Kidney epithelial cell (primary cell): ENCODE measurements at regions not wholly inside any gene's neighbourhood (a gene's known extent, or its start where the extent isn't known, plus 50 kb on each side); places are given as distances from the start of the nearest gene placed in this dataset.

ENCODE experiments used
- DNase-seq: peaks from one replicate; pipeline ENCODE4 v3.0.0-alpha.2; 2010; ENCODE audit warnings: low read depth
- H3K27me3 ChIP-seq: 2 replicates; pipeline ENCODE4 v1.6.0; 2011; ENCODE audit warnings: low read length; ENCODE audit not compliant: control insufficient read depth, insufficient read depth
- H3K36me3 ChIP-seq: 2 replicates; pipeline ENCODE4 v1.5.1; 2011; ENCODE audit warnings: low read length; ENCODE audit not compliant: control insufficient read depth, insufficient read depth
- H3K4me3 ChIP-seq: 2 replicates; pipeline ENCODE4 v1.5.1; 2011; ENCODE audit warnings: low read depth, mild to moderate bottlenecking, control low read depth, low read length
- TF ChIP-seq, protein P1 (sequence below): IDR thresholded peaks from 2 replicates; pipeline ENCODE4 v1.5.1; 2011; ENCODE audit warnings: mild to moderate bottlenecking, moderate library complexity, low read length, control low read depth, inconsistent platforms; ENCODE audit not compliant: insufficient read depth, poor library complexity, severe bottlenecking

GRCh38 chr3:29183346-29184087 lies 97.4 kb upstream of the RBMS3 start:
- TF ChIP-seq, protein P1, sequence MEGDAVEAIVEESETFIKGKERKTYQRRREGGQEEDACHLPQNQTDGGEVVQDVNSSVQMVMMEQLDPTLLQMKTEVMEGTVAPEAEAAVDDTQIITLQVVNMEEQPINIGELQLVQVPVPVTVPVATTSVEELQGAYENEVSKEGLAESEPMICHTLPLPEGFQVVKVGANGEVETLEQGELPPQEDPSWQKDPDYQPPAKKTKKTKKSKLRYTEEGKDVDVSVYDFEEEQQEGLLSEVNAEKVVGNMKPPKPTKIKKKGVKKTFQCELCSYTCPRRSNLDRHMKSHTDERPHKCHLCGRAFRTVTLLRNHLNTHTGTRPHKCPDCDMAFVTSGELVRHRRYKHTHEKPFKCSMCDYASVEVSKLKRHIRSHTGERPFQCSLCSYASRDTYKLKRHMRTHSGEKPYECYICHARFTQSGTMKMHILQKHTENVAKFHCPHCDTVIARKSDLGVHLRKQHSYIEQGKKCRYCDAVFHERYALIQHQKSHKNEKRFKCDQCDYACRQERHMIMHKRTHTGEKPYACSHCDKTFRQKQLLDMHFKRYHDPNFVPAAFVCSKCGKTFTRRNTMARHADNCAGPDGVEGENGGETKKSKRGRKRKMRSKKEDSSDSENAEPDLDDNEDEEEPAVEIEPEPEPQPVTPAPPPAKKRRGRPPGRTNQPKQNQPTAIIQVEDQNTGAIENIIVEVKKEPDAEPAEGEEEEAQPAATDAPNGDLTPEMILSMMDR: no peak
- no peak overlapping the region for H3K4me3 ChIP-seq
- no peaks in the 10 kb centered on the region for H3K27me3 ChIP-seq
- DNase-seq: no peak
- H3K36me3 ChIP-seq: no peaks in the 10 kb centered on the region

GRCh38 chr3:29185706-29186105 lies 95.2 kb upstream of the RBMS3 start:
- no peak overlapping the region for H3K4me3 ChIP-seq
- DNase-seq: no peak
- no peaks in the 10 kb centered on the region for H3K27me3 ChIP-seq
- TF ChIP-seq, protein P1: no peak
- no peaks in the 10 kb centered on the region for H3K36me3 ChIP-seq

DNA sequence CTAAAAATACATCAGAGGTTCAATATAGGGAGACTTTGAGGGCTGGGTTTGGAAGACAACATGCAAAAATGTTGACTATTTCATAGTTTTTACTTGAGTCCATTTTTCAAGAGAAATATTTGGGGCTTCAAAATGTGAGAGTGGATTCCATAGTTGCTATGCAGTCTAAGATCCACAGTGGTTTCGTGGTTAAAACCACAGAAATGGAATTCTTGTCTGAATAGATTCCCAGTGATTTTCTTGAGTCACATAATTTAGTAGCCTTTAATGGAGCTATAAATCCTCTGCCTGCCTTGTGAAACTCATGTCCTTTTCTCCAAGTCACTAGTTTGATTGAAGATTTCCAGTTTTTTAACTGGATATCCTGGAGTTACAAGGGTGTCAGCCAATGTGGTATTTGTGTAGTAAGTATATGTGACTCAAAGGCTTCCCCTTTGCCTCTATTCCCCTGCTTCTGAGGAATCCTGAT lies 94.7 kb upstream of the RBMS3 start:
- no peak overlapping the region for H3K4me3 ChIP-seq
- DNase-seq: peak; percentile 96
- no peaks in the 10 kb centered on the region for H3K27me3 ChIP-seq
- no peaks in the 10 kb centered on the region for H3K36me3 ChIP-seq
- TF ChIP-seq, protein P1: no peak

DNA sequence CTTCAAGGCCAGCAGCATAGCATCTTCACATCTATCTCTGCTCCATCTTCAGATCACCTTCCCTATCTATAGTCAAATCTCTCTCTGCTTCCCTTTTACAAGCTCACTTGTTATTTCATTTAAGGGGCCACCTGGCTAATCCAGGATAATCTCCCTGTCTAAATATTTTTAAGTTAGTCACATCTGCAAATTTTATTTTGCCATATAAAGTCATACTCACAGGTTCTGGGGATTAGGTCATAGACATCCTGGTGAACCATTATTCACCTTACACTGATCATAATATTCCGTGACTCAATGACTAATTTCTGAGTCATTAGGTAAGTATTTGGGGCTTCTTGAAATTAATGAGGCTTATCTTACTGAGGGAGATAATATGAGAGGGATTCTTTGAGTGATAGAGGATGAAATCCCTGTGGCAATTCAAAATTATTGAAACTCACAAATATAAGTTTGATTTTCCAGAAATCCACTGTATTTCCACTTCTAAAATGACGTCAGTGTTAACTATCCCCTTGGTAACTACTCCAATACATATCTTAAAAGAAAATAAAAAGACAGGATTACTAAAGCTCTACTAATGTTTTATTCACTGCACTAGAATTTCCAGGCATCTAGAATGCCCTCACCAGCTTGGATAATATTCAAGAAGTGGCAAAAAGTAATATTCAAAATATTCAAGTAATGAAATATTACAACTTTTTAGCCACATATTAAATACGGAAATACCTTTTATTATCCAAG lies 93.7 kb upstream of the RBMS3 start:
- no peaks in the 10 kb centered on the region for H3K36me3 ChIP-seq
- peak; percentile 90 for DNase-seq
- H3K27me3 ChIP-seq: no peaks in the 10 kb centered on the region
- TF ChIP-seq, protein P1: no peak
- H3K4me3 ChIP-seq: no peak overlapping the region

DNA sequence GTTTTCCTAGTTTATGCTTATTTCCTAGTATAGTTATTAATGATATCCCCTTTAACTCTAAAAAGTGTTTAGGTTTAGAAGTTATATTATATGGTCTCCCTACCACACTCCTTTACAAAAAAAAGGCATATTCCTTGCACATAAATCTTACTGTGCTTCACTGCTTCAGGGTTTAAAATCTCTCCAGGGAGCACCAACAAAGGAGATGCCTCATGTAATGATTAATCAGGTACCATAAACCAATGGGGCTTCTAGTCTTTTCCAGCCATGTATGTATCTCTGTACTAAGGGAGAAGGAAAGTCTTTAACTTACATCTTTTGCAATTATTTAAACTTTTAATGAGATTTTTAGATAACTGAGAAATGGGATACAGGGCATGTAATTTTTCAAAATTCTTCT lies 91.5 kb upstream of the RBMS3 start:
- Histone ChIP-seq H3K27me3 (no peaks in the 10 kb centered on the region), H3K36me3 (no peaks in the 10 kb centered on the region), H3K4me3 (no peak overlapping the region)
- TF ChIP-seq, protein P1: no peak
- DNase-seq: no peak
